ENCODE measurements at regions not wholly inside any gene's neighbourhood (a gene's known extent, or its start where the extent isn't known, plus 50 kb on each side); places are given as distances from the start of the nearest gene placed in this dataset.

DNA sequence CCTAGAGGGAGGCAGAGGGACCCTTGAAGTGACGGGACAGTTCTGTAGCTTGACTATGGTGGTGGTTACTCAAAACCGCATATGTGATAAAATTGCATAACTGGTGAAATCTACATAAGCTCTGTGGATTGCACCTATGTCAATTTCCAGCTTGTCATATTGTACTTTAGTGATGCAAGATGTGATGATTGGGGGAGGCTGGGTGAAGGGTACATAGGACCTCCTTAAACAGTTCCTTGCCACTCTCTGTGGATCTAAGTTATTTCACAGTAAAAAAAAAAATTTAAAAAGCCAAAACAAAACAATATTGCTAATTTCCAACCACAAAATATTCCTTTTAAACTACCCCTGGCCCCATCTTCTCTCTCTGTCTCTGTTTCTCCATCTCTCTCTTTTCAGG, 472.6 kb upstream of the SULF2 start:
- H3K4me1 ChIP-seq, result no peaks in the 10 kb centered on the region
- ATAC-seq (no peak), DNase-seq (no peak)
- H3K9me3 ChIP-seq, result no peaks in the 10 kb centered on the region
- H3K4me3 ChIP-seq, result no peak overlapping the region
- TF ChIP-seq CTCF (IDR thresholded peaks at IDR 0.05), result no peak
- no peaks in the 10 kb centered on the region for H3K36me3 ChIP-seq
- intact Hi-C loops (cut with DNase I), result no loop called here
- H3K27me3 ChIP-seq, result no peaks in the 10 kb centered on the region
- no peak overlapping the region for H3K27ac ChIP-seq

- Histone ChIP-seq H3K36me3 (no peaks in the 10 kb centered on the region), H3K4me1 (no peaks in the 10 kb centered on the region), H3K9me3 (no peaks in the 10 kb centered on the region), H3K4me3 (no peak overlapping the region), H3K27me3 (no peaks in the 10 kb centered on the region), H3K27ac (no peak overlapping the region)
- DNase-seq (no peak), ATAC-seq (no peak)
- intact Hi-C loops (cut with DNase I), result no loop called here
- no peak for TF ChIP-seq CTCF (IDR thresholded peaks at IDR 0.05)
These were observed 462.7 kb upstream of the SULF2 start for GRCh38 chr20:48247961-48248360.

DNA sequence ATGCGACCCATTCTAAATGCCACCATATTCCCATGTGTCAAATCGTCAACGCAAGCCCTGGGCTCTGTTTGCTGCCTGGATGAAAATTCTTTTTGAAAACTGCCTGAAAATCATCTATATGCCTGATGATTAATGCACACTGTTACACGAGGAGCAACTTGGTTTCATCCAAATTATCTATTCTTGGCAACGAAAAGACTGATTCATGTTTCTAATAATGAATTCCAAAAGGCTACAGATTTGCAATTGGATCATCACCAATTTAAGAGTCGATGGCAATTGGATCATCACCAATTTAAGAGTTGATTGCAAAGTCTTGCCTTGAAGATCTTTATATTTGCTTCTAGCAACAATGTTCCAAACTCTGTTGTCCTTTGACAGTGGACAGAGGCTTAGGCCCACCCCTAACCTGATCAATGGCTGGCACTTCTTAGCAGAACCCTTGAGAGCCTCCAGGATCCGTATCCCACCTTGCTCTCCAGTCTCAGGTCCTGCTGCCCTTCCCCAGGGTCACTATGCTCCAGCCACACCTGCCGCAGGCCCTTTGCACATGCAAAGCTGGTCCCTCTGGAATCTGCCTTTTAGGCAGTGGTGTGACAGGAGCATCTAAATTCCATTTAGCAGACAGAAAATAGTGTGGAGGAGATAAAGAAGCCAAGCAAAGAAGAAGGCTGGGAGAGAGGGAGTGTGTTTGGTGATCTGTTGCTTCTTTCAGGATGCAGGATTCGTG, 460.9 kb upstream of the SULF2 start:
- no peak for TF ChIP-seq CTCF (IDR thresholded peaks at IDR 0.05)
- Histone ChIP-seq H3K27ac (no peak overlapping the region), H3K9me3 (no peaks in the 10 kb centered on the region), H3K4me1 (no peaks in the 10 kb centered on the region), H3K27me3 (no peaks in the 10 kb centered on the region), H3K4me3 (no peak overlapping the region), H3K36me3 (no peaks in the 10 kb centered on the region)
- ATAC-seq (no peak), DNase-seq (no peak)
- intact Hi-C loops (cut with DNase I), result no loop called here

DNA sequence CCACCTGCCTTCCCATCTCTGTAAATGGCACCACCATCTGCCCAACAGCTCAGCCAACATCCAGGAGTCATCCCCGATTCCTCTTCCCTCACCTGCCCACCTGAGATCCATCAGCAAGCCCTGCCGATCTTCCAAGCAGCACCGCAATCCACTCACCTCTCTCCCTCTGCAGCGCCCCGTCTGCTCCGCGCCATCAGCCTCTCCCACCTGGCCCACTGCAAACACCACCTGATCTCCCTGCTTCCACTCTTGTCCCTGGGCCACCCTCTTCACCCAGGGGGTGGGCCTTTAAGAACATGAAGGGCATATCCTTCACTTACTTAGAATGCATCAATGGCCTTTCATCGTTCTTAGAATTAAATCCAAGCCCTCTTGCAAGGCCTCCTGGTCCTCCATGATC, 457.3 kb upstream of the SULF2 start:
- intact Hi-C loops (cut with DNase I), result no loop called here
- H3K27ac ChIP-seq, result no peak overlapping the region
- H3K27me3 ChIP-seq, result peaks cover 0 to 3% of the 10 kb centered on the region in 2 donors
- TF ChIP-seq CTCF (IDR thresholded peaks at IDR 0.05), result no peak
- no peaks in the 10 kb centered on the region for H3K4me1 ChIP-seq
- H3K9me3 ChIP-seq, result no peaks in the 10 kb centered on the region
- H3K36me3 ChIP-seq, result no peaks in the 10 kb centered on the region
- no peak overlapping the region for H3K4me3 ChIP-seq
- DNase-seq, result no peak
- no peak for ATAC-seq

DNA sequence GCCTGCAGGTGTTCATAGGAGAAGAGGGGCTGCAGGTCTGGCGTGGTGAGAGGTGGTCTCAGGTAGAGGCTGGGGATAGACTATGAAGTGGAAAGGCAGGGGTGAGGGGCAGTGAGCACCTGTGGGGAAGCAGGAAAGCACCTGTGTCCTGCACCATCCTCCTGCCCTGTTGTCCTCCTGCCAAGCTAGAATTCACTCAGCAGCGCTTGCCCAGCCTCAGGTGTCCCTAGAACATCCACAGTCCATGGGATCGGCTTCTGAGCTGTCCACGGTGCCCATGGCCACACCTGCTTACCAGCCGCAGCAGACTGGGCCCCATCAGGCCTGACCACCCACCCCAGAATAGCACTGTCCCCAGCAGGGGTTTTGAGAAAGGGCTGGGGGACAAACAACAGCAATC, 456.2 kb upstream of the SULF2 start:
- no peak overlapping the region for H3K4me3 ChIP-seq
- no peak overlapping the region for H3K27ac ChIP-seq
- ATAC-seq (no peak), DNase-seq (no peak)
- H3K36me3 ChIP-seq, result no peaks in the 10 kb centered on the region
- no peak for TF ChIP-seq CTCF (IDR thresholded peaks at IDR 0.05)
- H3K9me3 ChIP-seq, result no peaks in the 10 kb centered on the region
- H3K27me3 ChIP-seq, result peaks cover 0 to 3% of the 10 kb centered on the region in 2 donors
- intact Hi-C loops (cut with DNase I), result no loop called here
- H3K4me1 ChIP-seq, result no peaks in the 10 kb centered on the region
